ENCODE measurements at regions not wholly inside any gene's neighbourhood (a gene's known extent, or its start where the extent isn't known, plus 50 kb on each side); places are given as distances from the start of the nearest gene placed in this dataset.

DNA sequence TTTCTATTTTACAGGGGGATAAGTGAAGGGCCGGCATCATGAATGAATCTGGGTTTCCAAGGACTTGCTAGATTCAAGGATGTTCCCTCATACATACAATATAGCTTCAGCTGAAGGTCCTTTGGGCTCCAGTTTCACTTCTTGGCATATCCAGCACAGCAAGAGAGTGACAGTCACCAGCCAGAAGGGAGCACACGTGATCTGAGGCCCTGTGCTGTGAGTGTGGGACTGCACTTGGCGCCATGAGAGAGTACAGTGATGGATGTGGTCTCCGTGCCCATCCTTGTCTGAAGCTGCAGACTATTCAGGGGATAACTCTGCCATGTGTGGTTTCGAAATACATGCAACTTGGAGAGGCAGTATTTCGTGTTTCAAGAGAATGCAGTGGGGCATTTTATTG lies 159.7 kb upstream of the DSCAM start:
- H3K27me3 ChIP-seq, result no peaks in the 10 kb centered on the region
- no peaks in the 10 kb centered on the region for H3K4me1 ChIP-seq
- intact Hi-C loops (cut with DNase I), result no loop called here
- no peak overlapping the region for H3K4me3 ChIP-seq
- DNase-seq (no peak), ATAC-seq (no peak)
- no peaks in the 10 kb centered on the region for H3K9me3 ChIP-seq
- TF ChIP-seq CTCF (IDR thresholded peaks at IDR 0.05), result no peak
- TF ChIP-seq POLR2A (IDR thresholded peaks at IDR 0.05), result no peak
- whole genome bisulfite sequencing (ENCODE audit: insufficient coverage, low coverage, low lambda C conversion rate, missing lambda C conversion rate), result 60% methylated on average over 6 of the region's 6 CpGs
- no peaks in the 10 kb centered on the region for H3K36me3 ChIP-seq
- H3K27ac ChIP-seq, result no peak overlapping the region

- intact Hi-C loops (cut with DNase I), result no loop called here
These were observed 159.6 kb upstream of the BACE2 start for GRCh38 chr21:41008351-41008750.

DNA sequence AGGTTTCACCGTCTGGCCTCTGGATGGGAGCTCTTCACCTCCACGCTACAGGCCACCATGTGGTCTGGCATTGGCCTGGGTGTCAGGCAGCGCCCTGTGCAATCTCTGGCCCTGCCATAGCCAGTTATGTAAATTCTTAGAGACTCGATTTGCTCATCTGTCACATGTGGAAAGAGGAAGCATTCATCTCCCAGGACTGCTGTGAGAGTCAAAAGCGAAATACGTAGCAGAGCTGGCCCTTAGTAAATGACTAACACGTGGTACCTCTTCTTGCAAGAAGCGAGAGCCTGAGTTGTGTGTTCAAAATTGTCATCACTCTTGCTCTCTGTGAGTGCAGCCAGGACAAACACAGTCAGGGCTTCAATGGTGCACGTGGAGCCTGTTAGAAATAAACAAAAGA lies 159.0 kb upstream of the BACE2 start:
- H3K27ac ChIP-seq, result no peak overlapping the region
- no peak overlapping the region for H3K4me3 ChIP-seq
- TF ChIP-seq POLR2A (IDR thresholded peaks at IDR 0.05), result no peak
- no peak for TF ChIP-seq CTCF (IDR thresholded peaks at IDR 0.05)
- intact Hi-C loops (cut with DNase I), result no loop called here
- no peaks in the 10 kb centered on the region for H3K27me3 ChIP-seq
- no peaks in the 10 kb centered on the region for H3K4me1 ChIP-seq
- H3K9me3 ChIP-seq, result no peaks in the 10 kb centered on the region
- peak; percentile 27 to 67 (median 50) for ATAC-seq
- WGBS (ENCODE audit: insufficient coverage, low coverage, low lambda C conversion rate, missing lambda C conversion rate), result 49% methylated on average over 7 of the region's 9 CpGs
- DNase-seq, result no peak
- H3K36me3 ChIP-seq, result no peaks in the 10 kb centered on the region

More at GRCh38 chr21:41008351-41008750, 159.6 kb upstream of the BACE2 start:
- ATAC-seq (no peak), DNase-seq (no peak)
- Histone ChIP-seq H3K27me3 (no peaks in the 10 kb centered on the region), H3K4me3 (no peak overlapping the region), H3K36me3 (no peaks in the 10 kb centered on the region), H3K27ac (no peak overlapping the region), H3K9me3 (no peaks in the 10 kb centered on the region), H3K4me1 (no peaks in the 10 kb centered on the region)
- 56% methylated on average over 4 of the region's 6 CpGs for WGBS (ENCODE audit: insufficient coverage, low coverage, low lambda C conversion rate, missing lambda C conversion rate)
- TF ChIP-seq CTCF (IDR thresholded peaks at IDR 0.05) (no peak), POLR2A (IDR thresholded peaks at IDR 0.05) (no peak)

DNA sequence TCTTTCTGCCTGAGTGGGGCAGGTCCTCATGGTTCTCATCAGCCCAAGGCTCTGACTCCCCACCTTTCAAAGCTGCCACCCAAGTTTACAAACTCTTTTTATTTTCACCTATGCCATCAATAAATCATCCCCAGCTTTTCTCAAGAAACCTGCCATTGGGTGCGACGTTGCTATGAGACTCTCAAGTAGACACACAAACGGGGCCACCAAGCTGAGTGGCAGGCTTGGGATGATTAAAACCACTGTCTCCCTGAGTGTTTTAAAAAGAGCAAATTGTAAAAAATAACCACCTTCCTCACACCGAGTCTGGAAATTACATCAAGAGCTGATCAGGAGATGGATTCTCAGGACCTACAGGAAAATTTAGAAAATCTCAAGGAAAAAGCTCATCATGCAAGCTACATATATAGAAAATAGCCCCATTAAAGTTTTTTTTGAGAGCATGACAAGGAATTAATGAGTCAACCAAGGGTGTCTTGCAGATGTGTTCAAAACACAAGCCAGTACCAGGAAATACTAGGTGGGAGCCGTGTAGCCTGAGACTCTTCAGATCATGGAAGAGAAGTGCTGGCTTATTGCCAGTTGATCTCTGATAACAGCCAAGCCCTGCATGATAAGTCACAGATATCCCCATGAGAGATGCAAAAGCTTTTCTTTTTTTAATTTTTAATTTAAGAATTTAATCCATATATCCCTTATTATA lies 158.4 kb upstream of the BACE2 start:
- H3K36me3 ChIP-seq, result no peaks in the 10 kb centered on the region
- no peaks in the 10 kb centered on the region for H3K27me3 ChIP-seq
- no peaks in the 10 kb centered on the region for H3K4me1 ChIP-seq
- intact Hi-C loops (cut with DNase I), result no loop called here
- no peaks in the 10 kb centered on the region for H3K9me3 ChIP-seq
- H3K4me3 ChIP-seq, result no peak overlapping the region
- no peak for ATAC-seq
- WGBS (ENCODE audit: insufficient coverage, low coverage, low lambda C conversion rate, missing lambda C conversion rate), result 66% methylated on average over 5 of the region's 5 CpGs
- H3K27ac ChIP-seq, result no peak overlapping the region
- DNase-seq, result no peak
- TF ChIP-seq POLR2A (IDR thresholded peaks at IDR 0.05) (no peak), CTCF (IDR thresholded peaks at IDR 0.05) (no peak)

DNA sequence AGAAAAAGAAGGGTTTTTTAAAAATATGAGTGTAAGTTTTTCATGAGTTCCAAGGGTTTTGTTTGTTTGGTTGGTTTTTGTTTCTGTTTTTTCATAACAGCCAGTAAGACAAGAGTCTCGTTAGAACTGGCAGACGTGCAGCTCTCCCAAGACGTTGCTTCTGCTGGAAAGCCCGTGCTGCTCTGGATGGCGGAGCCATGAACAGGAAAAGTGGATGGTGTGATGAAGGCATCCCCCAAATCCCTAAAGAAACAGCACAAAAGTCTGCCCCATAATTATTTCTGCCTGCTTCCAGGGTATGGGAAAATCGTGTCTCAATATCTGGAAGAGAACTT lies 157.9 kb upstream of the BACE2 start:
- WGBS (ENCODE audit: insufficient coverage, low coverage, low lambda C conversion rate, missing lambda C conversion rate), result 36% methylated on average over 6 of the region's 6 CpGs
- H3K4me1 ChIP-seq, result no peaks in the 10 kb centered on the region
- DNase-seq (no peak), ATAC-seq (no peak)
- TF ChIP-seq POLR2A (IDR thresholded peaks at IDR 0.05) (no peak), CTCF (IDR thresholded peaks at IDR 0.05) (no peak)
- H3K36me3 ChIP-seq, result no peaks in the 10 kb centered on the region
- H3K9me3 ChIP-seq, result no peaks in the 10 kb centered on the region
- no peak overlapping the region for H3K4me3 ChIP-seq
- no peaks in the 10 kb centered on the region for H3K27me3 ChIP-seq
- H3K27ac ChIP-seq, result no peak overlapping the region
- intact Hi-C loops (cut with DNase I), result no loop called here
